ENCODE measurements at regions not wholly inside any gene's neighbourhood (a gene's known extent, or its start where the extent isn't known, plus 50 kb on each side); places are given as distances from the start of the nearest gene placed in this dataset.
"Not testable (repeated sequence)": the region's sequence is repeated elsewhere in the genome, so short reads cannot be mapped to it uniquely, and the experiment has no call there.

GRCh38 chr1:244154508-244154871 is 103.4 kb downstream of the ZBTB18 start:
- ChIA-PET POLR2A (no interaction called here), CTCF (interaction anchor here (0.6 kb wide), 1 partner anchor 9 kb away, joined by 4 read pairs; no protein-coding TSS in a partner anchor)
- DNase-seq (ENCODE audit: extremely low spot score): no peak
- TF ChIP-seq FOXK2 (IDR thresholded peaks at IDR 0.05) (no peak), SUZ12 (IDR thresholded peaks at IDR 0.05) (no peak), FOXM1 (IDR thresholded peaks at IDR 0.05; ENCODE audit: borderline replicate concordance) (no peak), LEF1 (IDR thresholded peaks at IDR 0.05; ENCODE audit: borderline replicate concordance) (no peak), ZNF384 (IDR thresholded peaks at IDR 0.05) (no peak), ARNT (IDR thresholded peaks at IDR 0.05) (no peak), ELF4 (IDR thresholded peaks at IDR 0.05) (no peak), BHLHE40 (IDR thresholded peaks at IDR 0.05; ENCODE audit: borderline replicate concordance) (no peak), SP1 (IDR thresholded peaks at IDR 0.05) (no peak), TARDBP (IDR thresholded peaks at IDR 0.05) (no peak), L3MBTL2 (conservative IDR thresholded peaks at IDR 0.05) (no peak), FOXA1 (IDR thresholded peaks at IDR 0.05) (no peak), PKNOX1 (IDR thresholded peaks at IDR 0.05) (no peak), HDGF (IDR thresholded peaks at IDR 0.05; ENCODE audit: borderline replicate concordance) (no peak), NFRKB (IDR thresholded peaks at IDR 0.05) (no peak), CTBP1 (IDR thresholded peaks at IDR 0.05; ENCODE audit: borderline replicate concordance) (no peak)

DNA sequence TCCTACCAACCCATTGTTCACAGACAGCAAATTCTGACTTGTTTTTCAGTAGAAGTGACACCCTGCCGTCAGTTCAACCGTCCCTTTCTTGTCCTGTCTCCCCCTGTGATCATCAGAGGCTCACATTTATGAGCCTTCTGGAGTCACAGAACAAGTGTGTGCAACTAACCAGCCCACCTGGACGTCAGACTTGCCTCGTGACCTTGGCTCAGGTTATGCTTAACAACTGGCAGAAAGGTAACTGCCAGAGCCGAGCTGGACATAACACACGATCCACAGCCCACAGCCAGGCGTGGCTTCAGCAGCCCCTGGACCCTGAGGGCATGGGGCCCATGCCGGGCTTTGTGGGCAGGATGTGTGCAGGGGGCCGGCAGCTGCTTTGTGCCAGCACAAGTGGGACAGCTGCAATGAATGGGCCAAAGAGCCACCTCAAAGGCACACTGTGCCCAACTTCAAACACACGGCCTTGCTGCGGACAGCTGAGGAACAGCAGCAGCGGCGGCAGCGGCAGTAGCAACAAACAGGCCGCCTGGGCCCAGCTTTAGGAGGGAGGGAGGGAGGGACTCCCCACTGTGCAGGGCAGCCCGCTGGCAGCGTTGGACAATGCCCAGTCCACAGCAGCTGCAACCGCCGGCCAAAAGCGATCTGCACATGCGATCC is 103.9 kb downstream of the ZBTB18 start:
- CTCF ChIA-PET: interaction anchor here (0.6 kb wide), 1 partner anchor 9 kb away, joined by 4 read pairs; no protein-coding TSS in a partner anchor
- no peak for DNase-seq (ENCODE audit: extremely low spot score)
- TF ChIP-seq HDGF (IDR thresholded peaks at IDR 0.05; ENCODE audit: borderline replicate concordance) (no peak), LEF1 (IDR thresholded peaks at IDR 0.05; ENCODE audit: borderline replicate concordance) (no peak), SP1 (IDR thresholded peaks at IDR 0.05) (no peak), PKNOX1 (IDR thresholded peaks at IDR 0.05) (no peak), BHLHE40 (IDR thresholded peaks at IDR 0.05; ENCODE audit: borderline replicate concordance) (no peak), FOXK2 (IDR thresholded peaks at IDR 0.05) (no peak), SUZ12 (IDR thresholded peaks at IDR 0.05) (no peak), NFRKB (IDR thresholded peaks at IDR 0.05) (no peak)
- POLR2A ChIA-PET: no interaction called here

DNA sequence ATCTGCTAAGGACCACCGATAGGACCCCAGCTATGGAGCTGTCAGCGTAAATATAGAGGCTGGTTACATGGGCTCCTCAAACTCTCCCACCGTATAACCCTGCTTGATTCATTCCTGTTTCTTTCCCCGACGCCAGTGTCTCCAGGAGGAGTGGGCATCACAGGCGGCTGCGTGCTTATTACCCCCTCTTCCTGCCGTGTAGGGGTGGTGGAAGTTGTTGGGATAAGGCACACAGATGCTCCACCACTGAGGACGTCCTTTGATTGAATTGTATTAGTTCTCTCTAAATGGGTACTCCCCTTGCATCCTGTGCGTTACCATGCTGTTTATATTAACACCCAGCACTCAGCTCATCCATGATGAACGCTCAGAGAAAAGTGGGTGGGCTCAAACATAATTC is 104.6 kb downstream of the ZBTB18 start:
- ChIA-PET CTCF (no interaction called here), POLR2A (no interaction called here)
- TF ChIP-seq SP1 (IDR thresholded peaks at IDR 0.05): no peak
- TF ChIP-seq ZNF384 (IDR thresholded peaks at IDR 0.05): no peak
- no peak for TF ChIP-seq BHLHE40 (IDR thresholded peaks at IDR 0.05; ENCODE audit: borderline replicate concordance)
- TF ChIP-seq NFRKB (IDR thresholded peaks at IDR 0.05): no peak
- TF ChIP-seq SUZ12 (IDR thresholded peaks at IDR 0.05): no peak
- no peak for TF ChIP-seq FOXK2 (IDR thresholded peaks at IDR 0.05)
- no peak for TF ChIP-seq LEF1 (IDR thresholded peaks at IDR 0.05; ENCODE audit: borderline replicate concordance)
- DNase-seq (ENCODE audit: extremely low spot score): no peak

DNA sequence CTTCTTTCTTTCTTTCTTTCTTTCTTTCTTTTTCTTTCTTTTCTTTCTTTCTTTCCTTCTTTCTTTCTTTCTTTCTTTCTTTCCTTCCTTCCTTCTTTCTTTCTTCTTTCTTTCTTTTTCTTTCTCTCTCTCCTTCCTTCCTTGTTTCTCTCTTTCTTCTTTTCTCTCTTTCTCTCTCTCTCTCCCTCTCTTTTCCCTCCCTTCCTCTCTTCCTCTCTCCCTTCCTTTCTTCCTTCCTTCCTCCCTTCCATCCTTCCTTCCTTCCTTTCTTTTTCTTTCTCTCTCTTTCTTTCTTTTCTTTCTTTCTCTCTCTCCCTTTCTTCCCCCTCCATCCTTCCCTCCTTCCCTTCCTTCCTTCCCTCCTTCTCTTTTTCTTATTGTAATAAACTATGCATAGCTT is 105.5 kb downstream of the ZBTB18 start:
- DNase-seq (ENCODE audit: extremely low spot score); CTCF ChIA-PET; POLR2A ChIA-PET: not testable (repeated sequence)

DNA sequence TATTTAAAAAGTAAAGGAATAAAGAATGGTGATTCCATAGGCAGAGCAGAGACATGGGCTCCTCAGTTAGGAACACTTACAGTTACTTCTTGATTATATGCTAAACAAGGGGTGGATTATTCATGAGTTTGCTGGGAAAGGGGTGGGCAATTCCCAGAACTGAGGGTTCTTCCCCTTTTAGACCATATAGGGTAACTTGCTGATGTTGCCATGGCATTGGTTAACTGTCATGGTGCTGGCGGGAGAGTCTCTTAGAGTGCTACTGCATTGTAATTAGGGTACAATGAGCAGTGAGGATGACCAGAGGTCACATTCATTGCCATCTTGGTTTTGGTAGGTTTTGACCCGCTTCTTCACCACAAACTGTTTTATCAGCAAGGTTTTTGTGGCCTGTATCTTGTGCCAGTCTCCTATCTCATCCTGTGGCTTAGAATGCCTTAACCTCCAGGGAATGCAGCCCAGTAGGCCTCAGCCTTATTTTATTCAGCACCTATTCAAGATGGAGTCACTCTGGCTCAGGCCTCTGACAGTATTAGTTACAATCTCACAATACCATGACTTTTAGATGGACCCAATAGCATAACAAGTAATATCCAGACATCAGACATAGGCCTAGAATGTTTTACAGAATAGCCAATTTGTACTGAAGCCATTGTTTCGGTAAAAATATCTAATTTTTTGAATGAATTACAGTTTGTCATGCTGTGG is 106.8 kb downstream of the ZBTB18 start:
- ChIA-PET POLR2A (no interaction called here), CTCF (no interaction called here)
- no peak for DNase-seq (ENCODE audit: extremely low spot score)
- TF ChIP-seq LEF1 (IDR thresholded peaks at IDR 0.05; ENCODE audit: borderline replicate concordance): no peak
- TF ChIP-seq NFRKB (IDR thresholded peaks at IDR 0.05): no peak
- TF ChIP-seq CTBP1 (IDR thresholded peaks at IDR 0.05; ENCODE audit: borderline replicate concordance): no peak
- no peak for TF ChIP-seq BHLHE40 (IDR thresholded peaks at IDR 0.05; ENCODE audit: borderline replicate concordance)
- TF ChIP-seq PKNOX1 (IDR thresholded peaks at IDR 0.05): no peak

DNA sequence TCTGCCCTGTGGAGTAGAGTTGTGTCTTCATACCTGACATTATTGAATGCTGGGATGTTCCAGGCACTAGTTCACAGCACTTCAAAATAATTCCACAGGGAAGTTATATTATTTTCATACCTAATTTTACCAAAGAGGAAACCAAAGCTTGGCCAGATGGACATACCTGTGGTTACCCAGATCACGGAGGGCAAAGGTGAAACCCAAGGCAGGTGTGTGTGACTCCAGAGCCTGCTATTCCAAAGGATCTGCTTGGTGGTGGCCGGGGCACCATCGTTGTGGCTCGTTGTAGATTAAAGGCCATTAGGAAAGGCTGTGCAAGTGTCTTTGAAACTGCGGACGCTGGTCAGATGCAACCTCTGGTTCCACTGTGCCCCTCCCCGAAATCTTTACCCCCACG is 108.6 kb downstream of the ZBTB18 start:
- no peak for TF ChIP-seq BHLHE40 (IDR thresholded peaks at IDR 0.05; ENCODE audit: borderline replicate concordance)
- TF ChIP-seq SP1 (IDR thresholded peaks at IDR 0.05): no peak
- no peak for TF ChIP-seq PKNOX1 (IDR thresholded peaks at IDR 0.05)
- no peak for TF ChIP-seq L3MBTL2 (conservative IDR thresholded peaks at IDR 0.05)
- no peak for TF ChIP-seq LEF1 (IDR thresholded peaks at IDR 0.05; ENCODE audit: borderline replicate concordance)
- no peak for TF ChIP-seq FOXK2 (IDR thresholded peaks at IDR 0.05)
- no peak for TF ChIP-seq TARDBP (IDR thresholded peaks at IDR 0.05)
- no peak for TF ChIP-seq FOXA1 (IDR thresholded peaks at IDR 0.05)
- no peak for TF ChIP-seq ARNT (IDR thresholded peaks at IDR 0.05)
- TF ChIP-seq FOXM1 (IDR thresholded peaks at IDR 0.05; ENCODE audit: borderline replicate concordance): no peak
- TF ChIP-seq ZNF384 (IDR thresholded peaks at IDR 0.05): no peak
- POLR2A ChIA-PET: no interaction called here
- no peak for DNase-seq (ENCODE audit: extremely low spot score)
- CTCF ChIA-PET: no interaction called here
